Ectodermal cell (in vitro differentiated cells): ENCODE measurements at regions not wholly inside any gene's neighbourhood (a gene's known extent, or its start where the extent isn't known, plus 50 kb on each side); places are given as distances from the start of the nearest gene placed in this dataset.
"Not testable (repeated sequence)": the region's sequence is repeated elsewhere in the genome, so short reads cannot be mapped to it uniquely, and the experiment has no call there.

ENCODE experiments used
- H3K27ac ChIP-seq: 2 replicates; pipeline ENCODE4 v1.7.0; 2013; ENCODE audit warnings: mild to moderate bottlenecking, low read depth, low read length; ENCODE audit not compliant: insufficient read depth, poor library complexity, severe bottlenecking
- H3K27me3 ChIP-seq: 2 replicates; pipeline ENCODE4 v1.7.0; 2013; ENCODE audit warnings: mild to moderate bottlenecking, low read length; ENCODE audit not compliant: insufficient read depth, control insufficient read depth, poor library complexity, severe bottlenecking
- H3K36me3 ChIP-seq: one replicate; pipeline ENCODE4 v1.7.0; 2013; ENCODE audit warnings: low read length; ENCODE audit not compliant: control insufficient read depth, insufficient read depth
- H3K4me1 ChIP-seq: one replicate; pipeline ENCODE4 v1.7.0; 2013; ENCODE audit warnings: low read length; ENCODE audit not compliant: control insufficient read depth, insufficient read depth
- H3K4me3 ChIP-seq: 2 replicates; pipeline ENCODE4 v1.7.0; 2013; ENCODE audit warnings: low read depth, low read length, control low read depth; ENCODE audit not compliant: insufficient read depth
- H3K9me3 ChIP-seq: 2 replicates; pipeline ENCODE4 v1.7.0; 2013; ENCODE audit warnings: mild to moderate bottlenecking, low read length, moderate library complexity; ENCODE audit not compliant: control insufficient read depth
- WGBS, 2 experiments: methylation state at CpG; one replicate each; pipeline ENCODE4 v1.1.7; 2013; ENCODE audit warnings: missing lambda C conversion rate in 2 of 2; 5-methylcytosine and 5-hydroxymethylcytosine counted together

DNA sequence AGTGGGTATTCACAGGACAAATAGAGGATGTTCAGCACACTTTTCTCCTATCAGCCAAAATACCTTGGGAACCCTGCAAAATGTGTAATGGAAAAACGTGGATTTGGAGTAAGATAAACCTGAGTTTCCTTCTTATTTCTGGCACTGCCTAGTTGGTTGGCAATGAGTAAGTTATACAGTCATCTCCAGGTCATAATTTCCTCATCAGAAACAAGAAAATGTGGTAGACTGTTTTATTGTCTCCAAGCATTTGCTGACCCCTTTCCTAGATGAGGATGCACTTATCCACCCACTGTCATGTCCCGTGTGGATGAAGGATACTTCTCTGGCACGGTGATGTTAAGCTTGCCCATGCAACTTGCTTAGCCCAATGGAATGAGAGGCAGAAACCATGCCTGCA, 458.0 kb downstream of the KIF2B start:
- H3K4me3 ChIP-seq = no peak overlapping the region
- H3K9me3 ChIP-seq = no peaks in the 10 kb centered on the region
- H3K27me3 ChIP-seq = no peaks in the 10 kb centered on the region
- H3K27ac ChIP-seq = no peak overlapping the region
- H3K4me1 ChIP-seq = no peaks in the 10 kb centered on the region
- H3K36me3 ChIP-seq = no peaks in the 10 kb centered on the region
- WGBS, 2 experiments = 96 to 100% methylated on average over 3 of the region's 3 CpGs

DNA sequence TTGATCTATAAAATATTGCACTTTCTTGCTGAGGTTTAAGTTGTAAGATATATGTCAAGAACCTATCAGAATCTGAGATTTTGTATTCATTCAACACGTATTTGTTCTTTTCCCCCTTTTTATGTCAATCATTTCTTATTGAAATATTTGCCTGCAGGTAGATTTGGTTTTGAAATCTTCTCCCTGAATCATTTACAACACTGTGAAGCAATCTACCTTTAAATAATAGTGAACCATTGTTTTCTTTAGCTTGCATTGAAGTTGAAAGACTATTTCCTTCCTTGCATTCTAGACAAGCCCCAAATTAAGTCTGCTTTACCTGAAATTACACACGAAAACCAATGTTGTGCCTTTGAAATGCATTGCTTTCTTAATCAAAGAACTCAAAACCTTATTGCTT, 460.2 kb downstream of the KIF2B start:
- Histone ChIP-seq H3K27me3 (no peaks in the 10 kb centered on the region), H3K27ac (no peak overlapping the region), H3K4me1 (no peaks in the 10 kb centered on the region), H3K36me3 (no peaks in the 10 kb centered on the region), H3K9me3 (no peaks in the 10 kb centered on the region), H3K4me3 (no peak overlapping the region)
- WGBS, 2 experiments = 83 to 86% methylated on average over 1 to 2 of the region's 2 CpGs

DNA sequence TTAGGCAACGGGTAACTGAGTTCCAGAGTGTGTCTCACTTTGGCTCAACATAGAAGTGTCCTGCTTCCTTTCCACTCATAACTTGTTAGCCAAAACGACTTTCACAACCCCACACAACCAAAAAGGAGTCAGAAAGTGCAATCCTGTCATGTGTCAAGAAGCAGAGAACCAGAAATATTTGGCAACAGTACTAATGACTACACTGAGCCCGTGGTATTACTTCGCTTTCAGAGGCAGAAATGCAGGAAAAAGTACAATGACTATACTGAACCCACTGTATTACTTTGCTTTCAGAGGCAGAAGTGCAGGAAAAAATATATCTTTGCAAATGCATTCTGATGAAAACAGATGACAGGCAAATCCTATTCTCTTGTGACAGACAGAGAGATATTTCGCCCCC, 484.6 kb downstream of the KIF2B start:
- 86 to 91% methylated on average over 5 of the region's 5 CpGs for WGBS, 2 experiments
- H3K9me3 ChIP-seq = no peaks in the 10 kb centered on the region
- H3K4me1 ChIP-seq = no peaks in the 10 kb centered on the region
- no peaks in the 10 kb centered on the region for H3K36me3 ChIP-seq
- H3K27ac ChIP-seq = no peak overlapping the region
- H3K4me3 ChIP-seq = no peak overlapping the region
- no peaks in the 10 kb centered on the region for H3K27me3 ChIP-seq

DNA sequence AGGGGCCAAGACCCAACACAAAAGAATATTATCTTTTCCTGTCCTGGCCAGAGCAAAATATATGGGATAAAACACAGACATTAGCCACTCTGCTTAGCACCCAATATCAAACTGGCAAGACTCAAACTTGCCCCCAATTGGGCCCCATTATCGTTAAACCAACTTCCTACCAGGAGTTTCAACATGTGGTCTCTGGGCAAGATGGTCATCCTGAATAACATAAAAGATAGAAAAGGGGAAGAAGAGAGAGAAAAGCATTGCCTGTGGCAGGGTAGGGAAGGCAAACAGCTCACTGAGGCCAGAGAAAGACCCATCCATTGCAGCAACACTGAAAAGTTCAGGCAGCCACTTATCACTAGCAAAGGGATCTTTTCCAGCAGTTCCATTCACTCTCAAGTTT, 502.1 kb downstream of the KIF2B start:
- 86 to 100% methylated on average over 1 of the region's 1 CpG for WGBS, 2 experiments

DNA sequence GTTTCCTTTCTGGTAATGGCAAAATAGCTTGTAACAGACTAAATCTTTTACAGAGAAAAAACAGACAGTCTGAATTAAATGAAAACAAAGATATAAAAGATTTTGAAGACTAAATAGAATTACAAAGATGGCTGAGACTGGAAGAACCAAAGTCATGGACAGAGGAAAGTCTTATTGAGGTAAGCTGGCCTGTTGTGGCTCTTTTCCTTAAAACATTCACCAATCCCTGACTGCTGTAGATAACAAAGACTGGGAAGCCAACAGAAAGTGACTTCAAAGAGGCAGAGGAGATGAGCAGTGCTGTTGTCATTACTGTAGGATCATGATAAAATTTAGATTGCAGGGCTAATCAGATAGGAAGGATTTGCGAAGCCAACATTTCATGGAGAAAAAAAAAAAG, 517.0 kb downstream of the KIF2B start:
- H3K27ac ChIP-seq = no peak overlapping the region
- no peak overlapping the region for H3K4me3 ChIP-seq
- 93 to 95% methylated on average over 1 of the region's 1 CpG for WGBS, 2 experiments
- no peaks in the 10 kb centered on the region for H3K9me3 ChIP-seq
- H3K4me1 ChIP-seq = no peaks in the 10 kb centered on the region
- no peaks in the 10 kb centered on the region for H3K27me3 ChIP-seq
- no peaks in the 10 kb centered on the region for H3K36me3 ChIP-seq

More for the DNA sequence above, 502.1 kb downstream of the KIF2B start:
- no peaks in the 10 kb centered on the region for H3K4me1 ChIP-seq
- no peak overlapping the region for H3K4me3 ChIP-seq
- no peaks in the 10 kb centered on the region for H3K27me3 ChIP-seq
- H3K36me3 ChIP-seq = no peaks in the 10 kb centered on the region
- no peak overlapping the region for H3K27ac ChIP-seq
- no peaks in the 10 kb centered on the region for H3K9me3 ChIP-seq

DNA sequence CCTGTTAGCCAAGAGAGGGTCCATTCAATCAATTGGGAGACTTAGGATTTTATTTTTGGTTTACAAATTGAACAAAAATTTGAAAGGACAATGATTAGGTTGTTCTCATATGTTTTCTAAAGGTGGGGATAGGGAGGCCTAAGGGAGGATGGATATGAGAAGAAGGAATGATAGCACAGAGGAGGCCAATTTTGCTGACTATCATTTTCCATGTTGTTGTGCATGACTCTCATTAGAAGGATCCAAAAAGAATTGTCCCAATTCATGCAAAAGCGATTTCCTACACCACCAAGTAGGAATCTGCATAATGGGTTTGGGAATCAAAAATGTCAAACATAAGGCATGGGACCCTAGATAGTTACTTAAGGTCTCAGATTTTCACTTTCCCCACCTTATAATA, 524.8 kb downstream of the KIF2B start:
- no peaks in the 10 kb centered on the region for H3K9me3 ChIP-seq
- H3K27ac ChIP-seq = no peak overlapping the region
- no peaks in the 10 kb centered on the region for H3K4me1 ChIP-seq
- 100% methylated on average over 1 of the region's 1 CpG for WGBS, 2 experiments
- no peaks in the 10 kb centered on the region for H3K36me3 ChIP-seq
- H3K27me3 ChIP-seq = no peaks in the 10 kb centered on the region
- H3K4me3 ChIP-seq = no peak overlapping the region

DNA sequence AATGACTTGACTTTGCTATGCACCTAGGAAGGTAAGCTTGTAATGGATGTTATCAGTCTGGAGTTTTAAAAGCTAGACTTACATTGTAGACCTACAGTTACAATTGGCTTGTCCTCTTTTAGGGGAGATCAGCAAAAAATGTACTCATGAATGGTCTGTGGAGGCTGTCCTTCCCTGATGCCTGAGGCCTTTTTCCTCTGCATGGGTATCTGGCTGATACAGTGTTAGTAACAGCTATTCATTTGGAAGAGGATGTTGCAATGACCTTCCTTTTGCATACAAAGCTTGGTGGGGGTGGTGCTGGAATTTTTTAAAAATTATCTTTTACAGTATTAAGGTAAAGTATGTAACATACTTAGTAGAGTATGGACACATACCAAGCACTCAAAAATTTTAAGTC, 525.5 kb downstream of the KIF2B start:
- Histone ChIP-seq H3K4me3 (no peak overlapping the region), H3K27ac (no peak overlapping the region), H3K36me3 (no peaks in the 10 kb centered on the region), H3K27me3 (no peaks in the 10 kb centered on the region), H3K9me3 (no peaks in the 10 kb centered on the region), H3K4me1 (no peaks in the 10 kb centered on the region)

DNA sequence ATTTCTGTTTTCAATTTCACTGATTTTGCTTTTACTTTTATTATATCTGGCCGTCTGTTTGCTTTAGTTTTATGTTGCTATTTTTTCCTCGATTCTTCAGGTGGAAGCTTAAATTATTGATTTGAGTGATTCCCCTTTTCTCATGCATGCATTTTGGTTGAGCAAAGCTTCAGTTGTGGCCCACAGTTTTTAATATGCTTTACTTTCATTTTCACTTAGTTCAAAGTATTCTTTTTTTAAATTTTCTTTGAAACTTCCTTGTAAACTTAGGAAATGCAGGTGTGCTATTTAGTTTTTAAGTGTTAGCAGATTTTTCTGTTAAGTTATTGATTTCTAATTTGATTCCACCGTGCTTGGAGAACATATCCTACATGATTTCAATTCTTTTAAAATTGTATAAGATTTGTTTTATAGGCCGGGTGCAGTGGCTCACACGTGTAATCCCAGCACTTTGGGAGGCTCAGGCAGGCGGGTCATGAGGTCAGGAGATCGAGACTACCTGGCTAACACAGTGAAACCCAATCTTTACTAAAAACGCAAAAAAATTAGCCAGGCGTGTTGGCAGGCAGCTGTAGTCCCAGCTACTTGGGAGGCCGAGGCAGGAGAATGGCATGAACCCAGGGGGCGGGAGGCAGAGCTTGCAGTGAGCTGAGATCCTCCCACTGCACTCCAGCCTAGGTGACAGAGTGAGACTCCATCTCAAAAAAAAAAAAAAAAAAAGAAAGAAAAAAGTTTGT, 531.2 kb downstream of the KIF2B start:
- H3K9me3 ChIP-seq = no peaks in the 10 kb centered on the region
- WGBS, 2 experiments = 88 to 90% methylated on average over 8 to 11 of the region's 11 CpGs
- H3K4me3 ChIP-seq = no peak overlapping the region
- no peaks in the 10 kb centered on the region for H3K27me3 ChIP-seq
- H3K27ac ChIP-seq = no peak overlapping the region
- H3K4me1 ChIP-seq = no peaks in the 10 kb centered on the region
- H3K36me3 ChIP-seq = no peaks in the 10 kb centered on the region

DNA sequence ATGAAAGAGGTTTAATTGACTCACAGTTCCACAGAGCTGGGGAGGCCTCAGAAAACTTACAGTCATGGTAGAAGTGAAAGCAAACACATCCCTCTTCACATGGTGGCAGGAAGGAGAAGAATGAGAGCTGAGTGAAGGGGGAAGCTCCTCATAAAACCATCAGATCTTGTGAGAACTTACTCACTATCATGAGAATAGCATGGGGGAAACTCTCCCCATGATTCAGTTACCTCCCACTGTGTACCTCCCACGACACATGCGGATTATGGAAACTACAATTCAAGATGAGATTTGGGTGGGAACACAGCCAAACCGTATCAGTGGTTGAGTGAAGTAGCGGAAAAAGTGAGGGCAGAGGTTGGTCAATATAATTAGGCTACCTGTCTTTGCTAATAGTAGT, 538.3 kb downstream of the KIF2B start:
- H3K27ac ChIP-seq, H3K4me1 ChIP-seq, H3K27me3 ChIP-seq, H3K36me3 ChIP-seq, H3K4me3 ChIP-seq, H3K9me3 ChIP-seq: not testable (repeated sequence)
- WGBS, 2 experiments = 55 to 57% methylated on average over 4 of the region's 4 CpGs

DNA sequence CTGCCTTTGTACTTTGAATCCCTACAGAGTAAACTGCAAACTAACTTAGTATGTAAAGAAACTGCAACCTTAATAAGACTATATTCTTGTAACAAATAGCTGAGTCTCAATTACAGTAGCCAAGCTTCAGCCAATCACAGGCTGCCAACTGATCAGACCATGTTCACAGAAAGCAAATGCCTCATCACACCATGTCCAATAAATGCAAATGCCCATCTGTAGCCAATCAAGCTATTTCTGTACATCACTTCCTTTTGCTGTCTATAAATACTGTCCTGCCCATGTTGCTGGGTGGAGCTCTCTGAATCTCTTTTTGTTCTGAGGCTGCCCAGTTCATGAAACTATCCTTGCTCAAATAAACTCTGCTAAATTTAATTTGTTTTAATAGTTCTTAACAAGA, 531.7 kb upstream of the TOM1L1 start:
- Histone ChIP-seq H3K4me3 (no peak overlapping the region), H3K9me3 (no peaks in the 10 kb centered on the region), H3K27ac (no peak overlapping the region), H3K4me1 (peaks cover 9% of the 10 kb centered on the region), H3K27me3 (no peaks in the 10 kb centered on the region), H3K36me3 (no peaks in the 10 kb centered on the region)
